NT2/D1 (cell line): ENCODE measurements at regions not wholly inside any gene's neighbourhood (a gene's known extent, or its start where the extent isn't known, plus 50 kb on each side); places are given as distances from the start of the nearest gene placed in this dataset.
"Not testable (repeated sequence)": the region's sequence is repeated elsewhere in the genome, so short reads cannot be mapped to it uniquely, and the experiment has no call there.

ENCODE experiments used
- DNase-seq: peaks from one replicate; pipeline ENCODE4 v3.0.0-alpha.2; 2011; ENCODE audit warnings: low read depth, low spot score
- H3K27me3 ChIP-seq: 2 replicates; pipeline ENCODE4 v1.6.0; 2011; ENCODE audit warnings: mild to moderate bottlenecking; ENCODE audit not compliant: insufficient read length, insufficient read depth
- H3K36me3 ChIP-seq: 2 replicates; pipeline ENCODE4 v1.6.1; 2011; ENCODE audit warnings: mild to moderate bottlenecking, low read length, mixed read lengths; ENCODE audit not compliant: insufficient read depth, insufficient read length
- H3K4me1 ChIP-seq: 2 replicates; pipeline ENCODE4 v1.5.1; 2011; ENCODE audit not compliant: insufficient read depth, insufficient read length
- H3K4me3 ChIP-seq: 2 replicates; pipeline ENCODE4 v1.5.1; 2011; ENCODE audit warnings: low read depth; ENCODE audit not compliant: insufficient read length
- H3K9ac ChIP-seq: 2 replicates; pipeline ENCODE4 v1.6.0; 2011; ENCODE audit warnings: low read depth; ENCODE audit not compliant: insufficient read length
- H3K9me3 ChIP-seq: 2 replicates; pipeline ENCODE4 v1.5.1; 2011; ENCODE audit warnings: mild to moderate bottlenecking, low read length; ENCODE audit not compliant: insufficient read depth
- SUZ12 ChIP-seq: IDR thresholded peaks from 2 replicates; pipeline ENCODE4 v1.6.1; 2011; ENCODE audit not compliant: insufficient read length, insufficient read depth; ENCODE audit errors: extremely low read depth
- YY1 ChIP-seq: IDR thresholded peaks from 2 replicates; pipeline ENCODE4 v1.6.1; 2011; ENCODE audit not compliant: insufficient read length, insufficient read depth
- ZNF274 ChIP-seq: IDR thresholded peaks from 2 replicates; pipeline ENCODE4 v1.6.1; 2011; ENCODE audit warnings: mild to moderate bottlenecking, low read depth, low read length

DNA sequence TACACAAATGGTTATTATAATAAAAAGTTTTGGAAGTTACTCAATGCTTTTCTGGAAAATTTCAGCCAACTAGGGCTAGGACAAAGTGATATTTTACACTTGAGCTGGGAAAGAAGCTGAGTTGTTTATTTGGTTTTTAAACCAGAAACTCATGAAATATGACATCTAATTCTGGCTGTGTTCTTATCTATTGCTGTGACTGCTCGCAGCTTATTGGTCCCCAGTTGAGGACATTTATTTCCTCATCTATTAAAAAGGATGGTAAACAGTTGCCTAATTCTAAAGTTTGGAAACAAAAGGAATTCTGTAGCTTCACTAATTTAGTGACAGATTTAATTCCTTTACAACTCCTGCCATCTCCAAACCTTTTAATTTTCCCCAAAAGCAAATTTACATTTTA, 487.6 kb upstream of the IL12A start:
- DNase-seq: no peak
- no peaks in the 10 kb centered on the region for H3K36me3 ChIP-seq
- no peak overlapping the region for H3K9ac ChIP-seq

DNA sequence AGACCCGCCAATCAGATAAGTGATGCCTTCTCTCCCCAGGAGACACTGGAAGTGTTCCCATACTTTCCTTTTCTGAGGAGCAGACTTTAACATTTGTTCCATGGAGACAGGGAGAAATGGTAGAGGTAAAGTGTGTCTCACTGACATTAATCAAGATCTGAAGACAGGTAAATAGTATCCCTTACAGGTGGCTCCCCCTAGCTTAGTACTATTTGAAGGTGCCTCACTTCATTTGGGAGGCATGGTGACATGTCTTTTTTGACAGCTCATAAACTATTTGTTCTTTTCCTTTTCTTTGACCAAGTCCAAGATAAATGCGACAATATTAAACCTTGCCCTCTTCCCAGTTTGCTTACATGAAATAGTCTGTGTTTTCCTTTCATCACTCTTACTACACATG, 485.6 kb upstream of the IL12A start:
- Histone ChIP-seq H3K27me3 (no peaks in the 10 kb centered on the region), H3K9me3 (no peaks in the 10 kb centered on the region), H3K36me3 (no peaks in the 10 kb centered on the region), H3K4me3 (no peak overlapping the region), H3K4me1 (no peaks in the 10 kb centered on the region), H3K9ac (no peak overlapping the region)
- TF ChIP-seq SUZ12 (no peak), YY1 (no peak), ZNF274 (no peak)
- DNase-seq: no peak

More for the DNA sequence above, 487.6 kb upstream of the IL12A start:
- H3K4me3 ChIP-seq: no peak overlapping the region
- H3K27me3 ChIP-seq: no peaks in the 10 kb centered on the region
- H3K9me3 ChIP-seq: no peaks in the 10 kb centered on the region
- H3K4me1 ChIP-seq: no peaks in the 10 kb centered on the region
- TF ChIP-seq ZNF274 (no peak), YY1 (no peak), SUZ12 (no peak)

DNA sequence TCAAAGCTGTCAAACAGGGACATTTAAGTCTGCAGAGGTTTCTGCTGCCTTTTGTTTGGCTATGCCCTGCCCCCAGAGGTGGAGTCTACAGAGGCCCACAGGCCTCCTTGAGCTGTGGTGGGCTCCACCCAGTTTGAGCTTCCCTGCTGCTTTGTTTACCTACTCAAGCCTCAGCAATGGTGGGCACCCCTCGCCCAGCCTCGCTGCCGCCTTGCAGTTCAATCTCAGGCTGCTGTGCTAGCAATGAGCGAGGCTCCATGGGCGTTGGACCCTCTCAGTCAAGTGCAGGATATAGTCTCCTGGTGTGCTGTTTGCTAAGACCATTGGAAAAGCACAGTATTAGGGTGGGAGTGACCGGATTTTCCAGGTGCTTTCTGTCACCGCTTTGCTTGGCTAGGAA, 477.6 kb upstream of the IL12A start:
- H3K4me1 ChIP-seq, H3K9me3 ChIP-seq: not testable (repeated sequence)

DNA sequence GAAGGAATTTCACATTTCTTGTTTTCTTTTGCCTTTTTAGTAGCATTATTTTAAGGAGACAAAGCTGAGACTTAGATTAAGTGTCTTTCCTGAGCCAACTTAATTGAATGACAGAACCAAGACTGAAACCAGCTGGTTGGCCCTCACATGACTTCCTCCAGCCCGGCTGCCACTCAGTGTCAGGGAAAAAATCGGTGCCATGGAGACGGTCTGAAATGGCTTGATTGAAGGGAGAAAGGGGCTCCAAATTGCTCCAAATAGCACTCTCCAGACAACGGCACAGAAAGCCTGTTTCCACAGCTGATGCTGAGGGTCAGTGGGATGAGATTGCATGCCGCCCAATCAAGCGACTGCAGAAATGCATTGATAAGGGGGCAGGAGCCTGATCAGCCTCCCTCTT, 475.2 kb upstream of the IL12A start:
- Histone ChIP-seq H3K36me3 (no peaks in the 10 kb centered on the region), H3K9me3 (no peaks in the 10 kb centered on the region; the same call in 1 of the 2 replicates), H3K27me3 (no peaks in the 10 kb centered on the region), H3K4me3 (no peak overlapping the region), H3K9ac (no peak overlapping the region), H3K4me1 (no peaks in the 10 kb centered on the region)
- no peak for TF ChIP-seq YY1
- TF ChIP-seq SUZ12: no peak
- TF ChIP-seq ZNF274: no peak
- no peak for DNase-seq

More for the DNA sequence above, 477.6 kb upstream of the IL12A start:
- H3K9ac ChIP-seq, H3K27me3 ChIP-seq, DNase-seq, H3K36me3 ChIP-seq, H3K4me3 ChIP-seq: not testable (repeated sequence)

DNA sequence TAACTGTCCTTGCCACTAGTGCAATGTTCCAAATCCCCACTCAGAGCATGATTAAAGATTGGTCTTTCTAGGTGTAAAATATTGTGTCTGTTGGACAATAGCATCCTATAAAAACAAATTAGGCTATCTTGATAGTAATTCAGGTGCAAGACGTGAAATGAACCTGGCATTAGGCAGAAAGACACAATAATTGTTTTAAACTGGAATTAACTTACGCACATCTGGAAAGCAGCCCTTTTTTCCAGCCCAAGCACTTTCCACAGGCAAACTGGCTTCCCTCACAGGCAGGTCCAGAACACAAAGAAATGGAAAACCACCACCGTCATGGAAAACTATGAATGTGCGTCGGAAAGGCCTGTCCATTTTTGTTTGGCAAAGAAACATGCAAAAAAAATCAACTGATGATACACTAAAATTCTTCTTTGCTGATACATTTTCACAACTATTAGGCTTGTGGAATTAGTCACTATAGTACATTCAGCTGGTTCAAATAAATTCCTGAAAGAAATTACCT, 474.7 kb upstream of the IL12A start:
- DNase-seq: no peak
- H3K4me1 ChIP-seq: no peaks in the 10 kb centered on the region
- no peak for TF ChIP-seq ZNF274
- no peak overlapping the region for H3K9ac ChIP-seq
- no peaks in the 10 kb centered on the region; the same call in 1 of the 2 replicates for H3K9me3 ChIP-seq
- no peak overlapping the region for H3K4me3 ChIP-seq
- no peaks in the 10 kb centered on the region for H3K36me3 ChIP-seq
- H3K27me3 ChIP-seq: no peaks in the 10 kb centered on the region

DNA sequence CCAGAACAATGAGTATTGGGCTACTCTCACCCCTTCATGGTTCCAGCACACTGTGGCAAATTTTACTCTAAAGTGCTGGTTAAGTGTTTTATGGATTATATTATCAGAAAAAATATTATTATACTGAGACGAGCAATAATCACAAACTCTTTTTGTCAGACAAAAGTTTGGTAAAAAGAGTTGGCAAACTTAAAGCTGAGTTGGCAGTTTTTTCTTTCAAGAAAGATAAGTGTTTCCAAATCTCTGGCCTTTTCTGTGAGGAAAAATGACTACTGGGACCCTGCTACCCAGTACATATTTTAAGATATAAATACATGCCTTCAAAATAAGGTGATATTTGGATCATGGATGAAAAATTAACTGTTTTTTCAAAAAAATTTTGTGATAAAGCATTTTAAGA, 471.5 kb upstream of the IL12A start:
- no peaks in the 10 kb centered on the region for H3K36me3 ChIP-seq
- TF ChIP-seq YY1 (no peak), SUZ12 (no peak), ZNF274 (no peak)
- no peak overlapping the region for H3K4me3 ChIP-seq
- H3K9me3 ChIP-seq: no peaks in the 10 kb centered on the region
- no peak for DNase-seq
- H3K4me1 ChIP-seq: no peaks in the 10 kb centered on the region
- H3K27me3 ChIP-seq: no peaks in the 10 kb centered on the region
- H3K9ac ChIP-seq: no peak overlapping the region

DNA sequence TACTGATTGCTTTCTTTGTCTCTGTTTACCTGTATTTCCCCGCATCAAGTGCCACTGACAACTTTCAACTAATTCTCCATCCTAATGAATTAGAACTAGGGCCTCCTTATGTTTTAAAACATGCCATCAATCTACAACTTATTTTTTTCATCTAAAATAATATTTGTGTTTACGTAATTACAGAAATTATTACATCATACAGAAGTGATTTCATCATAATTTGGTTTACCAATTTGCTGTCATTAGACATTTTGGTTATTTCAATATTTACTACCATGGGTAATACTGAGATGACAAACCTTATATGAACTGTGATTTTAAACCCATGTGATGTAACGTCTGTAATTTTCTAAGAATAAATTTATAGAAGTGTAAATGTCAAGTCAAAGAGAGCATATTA, 468.0 kb upstream of the IL12A start:
- Histone ChIP-seq H3K4me1 (no peaks in the 10 kb centered on the region), H3K9me3 (no peaks in the 10 kb centered on the region), H3K27me3 (no peaks in the 10 kb centered on the region), H3K9ac (no peak overlapping the region), H3K36me3 (no peaks in the 10 kb centered on the region), H3K4me3 (no peak overlapping the region)
- no peak for TF ChIP-seq ZNF274
- TF ChIP-seq YY1: no peak
- no peak for TF ChIP-seq SUZ12
- no peak for DNase-seq

DNA sequence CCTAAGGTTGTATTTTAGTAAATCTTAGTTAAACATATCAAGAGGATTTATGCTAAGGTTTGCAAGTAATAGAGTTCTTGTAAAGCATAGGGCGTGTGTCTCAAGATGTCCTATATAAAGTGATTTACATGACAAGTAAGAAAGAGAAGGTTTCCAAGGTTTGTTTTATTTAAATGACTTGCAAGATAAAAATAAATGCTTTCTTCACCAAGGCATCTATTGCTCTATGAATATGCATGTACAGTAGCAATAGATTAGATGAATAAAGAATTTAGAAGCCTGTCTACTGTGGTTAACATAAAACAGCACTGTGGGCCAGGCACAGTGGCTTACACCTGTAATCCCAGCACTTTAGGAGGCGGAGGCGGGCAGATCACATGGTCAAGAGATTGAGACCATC, 466.4 kb upstream of the IL12A start:
- Histone ChIP-seq H3K27me3 (no peaks in the 10 kb centered on the region), H3K9ac (no peak overlapping the region), H3K36me3 (no peaks in the 10 kb centered on the region), H3K9me3 (no peaks in the 10 kb centered on the region), H3K4me1 (no peaks in the 10 kb centered on the region), H3K4me3 (no peak overlapping the region)
- no peak for TF ChIP-seq ZNF274
- TF ChIP-seq SUZ12: no peak
- TF ChIP-seq YY1: no peak
- no peak for DNase-seq
